ENCODE measurements at regions not wholly inside any gene's neighbourhood (a gene's known extent, or its start where the extent isn't known, plus 50 kb on each side); places are given as distances from the start of the nearest gene placed in this dataset.

- Mint-ChIP-seq H3K4me1 (no peaks in the 10 kb centered on the region), H3K36me3 (no peaks in the 10 kb centered on the region), H3K27ac (no peak overlapping the region), H3K27me3 (ENCODE audit: low read depth in 2 of 2) (peaks cover 0 to 3% of the 10 kb centered on the region in 2 donors), H3K9me3 (no peaks in the 10 kb centered on the region), H3K4me3 (no peak overlapping the region)
- Histone ChIP-seq H3K4me1 (ENCODE audit: control insufficient read depth, insufficient read depth, low read length) (no peaks in the 10 kb centered on the region), H3K4me3 (ENCODE audit: low read length) (no peak overlapping the region), H3K9me3 (ENCODE audit: control insufficient read depth, insufficient read depth, low read length) (no peaks in the 10 kb centered on the region), H3K36me3 (ENCODE audit: control insufficient read depth, insufficient read depth, low read length) (no peaks in the 10 kb centered on the region), H3K27me3 (ENCODE audit: control insufficient read depth, insufficient read depth, low read length) (no peaks in the 10 kb centered on the region), H3K27ac (ENCODE audit: low read length) (no peak overlapping the region)
- intact Hi-C loops (cut with micrococcal nuclease): no loop called here
- DNase-seq (no peak), ATAC-seq (no peak)
- 81% methylated on average over 4 of the region's 5 CpGs for WGBS (ENCODE audit: insufficient coverage)
- no peak for TF ChIP-seq CTCF (IDR thresholded peaks at IDR 0.05)
Observed at GRCh38 chr2:15767679-15768078, 172.7 kb upstream of the MYCN start.

GRCh38 chr2:15768142-15768541, 172.2 kb upstream of the MYCN start:
- no peaks in the 10 kb centered on the region for H3K36me3 ChIP-seq (ENCODE audit: control insufficient read depth, insufficient read depth, low read length)
- H3K9me3 ChIP-seq (ENCODE audit: control insufficient read depth, insufficient read depth, low read length): no peaks in the 10 kb centered on the region
- intact Hi-C loops (cut with micrococcal nuclease): no loop called here
- no peak for TF ChIP-seq CTCF (IDR thresholded peaks at IDR 0.05)
- H3K4me3 Mint-ChIP-seq: no peak overlapping the region
- no peak overlapping the region for H3K27ac ChIP-seq (ENCODE audit: low read length)
- no peak overlapping the region for H3K4me3 ChIP-seq (ENCODE audit: low read length)
- peaks cover 0 to 3% of the 10 kb centered on the region in 2 donors for H3K27me3 Mint-ChIP-seq (ENCODE audit: low read depth in 2 of 2)
- DNase-seq (no peak), ATAC-seq (no peak)
- 94% methylated on average over 4 of the region's 7 CpGs for WGBS (ENCODE audit: insufficient coverage)
- H3K27me3 ChIP-seq (ENCODE audit: control insufficient read depth, insufficient read depth, low read length): no peaks in the 10 kb centered on the region
- H3K4me1 ChIP-seq (ENCODE audit: control insufficient read depth, insufficient read depth, low read length): no peaks in the 10 kb centered on the region
- H3K4me1 Mint-ChIP-seq: no peaks in the 10 kb centered on the region
- H3K27ac Mint-ChIP-seq: no peak overlapping the region
- H3K9me3 Mint-ChIP-seq: no peaks in the 10 kb centered on the region
- H3K36me3 Mint-ChIP-seq: no peaks in the 10 kb centered on the region

GRCh38 chr2:15768615-15769014, 171.7 kb upstream of the MYCN start:
- WGBS (ENCODE audit: insufficient coverage): 88% methylated on average over 9 of the region's 10 CpGs
- no peak overlapping the region for H3K4me3 Mint-ChIP-seq

More at GRCh38 chr2:15768615-15769014, 171.7 kb upstream of the MYCN start:
- no peak overlapping the region for H3K27ac ChIP-seq (ENCODE audit: low read length)
- H3K27me3 ChIP-seq (ENCODE audit: control insufficient read depth, insufficient read depth, low read length): no peaks in the 10 kb centered on the region
- no peaks in the 10 kb centered on the region for H3K4me1 Mint-ChIP-seq
- no peak overlapping the region for H3K4me3 ChIP-seq (ENCODE audit: low read length)
- no peaks in the 10 kb centered on the region for H3K9me3 Mint-ChIP-seq
- intact Hi-C loops (cut with micrococcal nuclease): no loop called here
- no peak for DNase-seq
- H3K4me1 ChIP-seq (ENCODE audit: control insufficient read depth, insufficient read depth, low read length): no peaks in the 10 kb centered on the region
- TF ChIP-seq CTCF (IDR thresholded peaks at IDR 0.05): no peak
- ATAC-seq: no peak
- H3K36me3 ChIP-seq (ENCODE audit: control insufficient read depth, insufficient read depth, low read length): no peaks in the 10 kb centered on the region
- H3K27ac Mint-ChIP-seq: no peak overlapping the region
- H3K36me3 Mint-ChIP-seq: no peaks in the 10 kb centered on the region
- no peaks in the 10 kb centered on the region for H3K9me3 ChIP-seq (ENCODE audit: control insufficient read depth, insufficient read depth, low read length)
- peaks cover 0 to 3% of the 10 kb centered on the region in 2 donors for H3K27me3 Mint-ChIP-seq (ENCODE audit: low read depth in 2 of 2)
